K562 (cell line): ENCODE measurements at regions not wholly inside any gene's neighbourhood (a gene's known extent, or its start where the extent isn't known, plus 50 kb on each side); places are given as distances from the start of the nearest gene placed in this dataset.

Source experiments
- ATAC-seq: fragments of 200-7000 bp; cut with Tn5 transposase; 3 replicates; pipeline ENCODE4 v1.9.1; 2020; ENCODE audit warnings: moderate library complexity
- BruUV-seq: library from RNA; stranded (reverse); fragments of 400-500 nt; replicated peaks from 2 replicates; lab custom pipeline; 2021; lab: Mats Ljungman, UMichigan
- CTCF ChIA-PET: fragments of 300-600 bp; formaldehyde crosslinking; extraction: SDS; loops from one replicate; lab custom pipeline; 2021; ENCODE audit warnings: low intra/inter-chr PET ratio; lab: Yijun Ruan, JAX
- POLR2A ChIA-PET: fragments of 300-600, 350-650 bp; sonication (Branson Sonifier 250); formaldehyde crosslinking; extraction: SDS; loops from one replicate; lab custom pipeline; 2021; ENCODE audit warnings: antibody characterized with exemption, inconsistent platforms; lab: Yijun Ruan, JAX
- DNase-seq, 4 experiments: peaks; one replicate each; pipeline versions ENCODE4 v3.0.0 to v3.0.0-alpha.2; 2011 to 2018; ENCODE audit warnings: low spot score in 3 of 4, mixed read lengths in 3 of 4; ENCODE audit errors: extremely low read depth in 1 of 4
- FAIRE-seq: peaks from 2 replicates; lab custom pipeline; 2011; peaks lifted over from hg19 to GRCh38; lab: Jason Lieb, UNC
- H2AFZ ChIP-seq: 2 replicates; pipeline ENCODE4 v1.6.0; 2011; ENCODE audit warnings: low read depth, low read length, control low read depth, inconsistent platforms
- H3K27ac ChIP-seq: fragments of 200-600 bp; 3 replicates; pipeline ENCODE4 v1.8.0; 2011; ENCODE audit warnings: low read depth, mild to moderate bottlenecking, control low read depth, inconsistent platforms, low read length, moderate library complexity, mixed read lengths; ENCODE audit errors: extremely low read depth
- H3K27me3 ChIP-seq, 2 experiments: fragments of 300-600 bp in 1 of 2; 2 replicates in 1 of 2; 3 replicates in 1 of 2; pipeline versions ENCODE4 v1.6.0 to v1.8.0; 2011; ENCODE audit warnings: inconsistent platforms in 2 of 2, low read length in 2 of 2, mild to moderate bottlenecking in 1 of 2, mixed read lengths in 1 of 2, moderate library complexity in 1 of 2; ENCODE audit not compliant: control insufficient read depth in 2 of 2, insufficient read depth in 2 of 2
- H3K36me3 ChIP-seq: fragments of 300-600 bp; 3 replicates; pipeline ENCODE4 v1.8.0; 2011; ENCODE audit warnings: mild to moderate bottlenecking, low read length, inconsistent platforms; ENCODE audit not compliant: control insufficient read depth, insufficient read depth
- H3K4me1 ChIP-seq, 2 experiments: fragments of 200-600 bp in 1 of 2; replicated peaks in 1 of 2; 2 replicates in 1 of 2; 3 replicates in 1 of 2; pipeline versions ENCODE4 v1.5.1 to v1.8.0; 2011; ENCODE audit warnings: inconsistent platforms in 2 of 2, low read length in 2 of 2, mild to moderate bottlenecking in 1 of 2, mixed read lengths in 1 of 2, moderate library complexity in 1 of 2; ENCODE audit not compliant: control insufficient read depth in 2 of 2, insufficient read depth in 2 of 2
- H3K4me2 ChIP-seq: 2 replicates; pipeline ENCODE4 v1.6.1; 2011; ENCODE audit warnings: low read length, control low read depth, inconsistent platforms, mixed read lengths; ENCODE audit not compliant: insufficient read depth
- H3K4me3 ChIP-seq: fragments of 200-600 bp; sonication (generic), shearing (Covaris generic); 2 replicates; pipeline ENCODE4 v1.5.1; 2016; ENCODE audit warnings: control low read depth, inconsistent platforms
- H3K79me2 ChIP-seq: fragments of 200-600 bp; 3 replicates; pipeline ENCODE4 v1.8.0; 2011; ENCODE audit warnings: low read length, inconsistent platforms; ENCODE audit not compliant: control insufficient read depth, insufficient read depth
- H3K9ac ChIP-seq, 2 experiments: 2 replicates each; pipeline versions ENCODE4 v1.6.0 to v1.6.1; 2011; ENCODE audit warnings: low read depth in 2 of 2, low read length in 2 of 2, control low read depth in 1 of 2, inconsistent platforms in 1 of 2, mild to moderate bottlenecking in 1 of 2, mixed read lengths in 1 of 2; ENCODE audit not compliant: insufficient read depth in 1 of 2
- H3K9me1 ChIP-seq: one replicate; pipeline ENCODE4 v1.6.0; 2011; ENCODE audit warnings: inconsistent platforms, mild to moderate bottlenecking, low read length, moderate library complexity; ENCODE audit not compliant: control insufficient read depth, insufficient read depth
- H3K9me3 ChIP-seq: replicated peaks from 2 replicates; pipeline ENCODE4 v1.5.1; 2011; ENCODE audit warnings: low read depth, low read length, inconsistent platforms; ENCODE audit not compliant: control insufficient read depth, insufficient read depth
- H4K20me1 ChIP-seq: replicated peaks from 2 replicates; pipeline ENCODE4 v1.6.1; 2011; ENCODE audit warnings: low read length, inconsistent platforms, mixed read lengths; ENCODE audit not compliant: control insufficient read depth, insufficient read depth
- MTA2 ChIP-seq: fragments of 450-650 bp; IDR thresholded peaks from 2 replicates; pipeline ENCODE4 v1.6.1; 2016; ENCODE audit warnings: low read depth
- NFYB ChIP-seq: IDR thresholded peaks from 2 replicates; pipeline ENCODE4 v1.6.1; 2011; ENCODE audit warnings: mild to moderate bottlenecking, moderate library complexity; ENCODE audit not compliant: insufficient read length; ENCODE audit errors: extremely low read depth
- WGBS: fragments of 100-300 bp; shearing (Covaris generic); methylation state at CpG from one replicate; pipeline ENCODE4 v1.1.6; 2016; ENCODE audit warnings: low coverage, mixed read lengths; ENCODE audit not compliant: insufficient coverage; ENCODE audit errors: missing lambda C conversion rate; 5-methylcytosine and 5-hydroxymethylcytosine counted together
- in situ Hi-C: fragments of 300-500 bp; cut with MboI; formaldehyde crosslinking; loops from 4 replicates; pipeline ENCODE4 v1.15.0; 2018; ENCODE audit warnings: inconsistent platforms, mixed read lengths
- intact Hi-C: fragments of 100-400 bp; cut with micrococcal nuclease; formaldehyde crosslinking; loops from 2 replicates; pipeline ENCODE4 v1.14.2; 2022

GRCh38 chr11:128022761-128023160 lies 564.6 kb downstream of the ETS1 start:
- Histone ChIP-seq H2AFZ (no peak overlapping the region), H3K4me3 (no peak overlapping the region), H3K36me3 (no peaks in the 10 kb centered on the region), H3K27ac (no peak overlapping the region), H4K20me1 (no peaks in the 10 kb centered on the region), H3K9me1 (no peaks in the 10 kb centered on the region), H3K4me2 (no peak overlapping the region), H3K27me3 (no peaks in the 10 kb centered on the region), H3K9me3 (no peaks in the 10 kb centered on the region), H3K79me2 (no peaks in the 10 kb centered on the region), H3K4me1 (no peaks in the 10 kb centered on the region), H3K9ac (no peak overlapping the region)
- CTCF ChIA-PET, result no interaction called here
- in situ Hi-C loops, result no loop called here
- DNase-seq, result no peak
- no peak for TF ChIP-seq MTA2
- POLR2A ChIA-PET, result no interaction called here
- no TSS peak for BruUV-seq
- intact Hi-C loops, result no loop called here
- FAIRE-seq, result no peak
- ATAC-seq, result no peak

GRCh38 chr11:128022007-128022368 lies 565.4 kb downstream of the ETS1 start:
- Histone ChIP-seq H3K4me3 (no peak overlapping the region), H3K27ac (no peak overlapping the region), H3K9me3 (no peaks in the 10 kb centered on the region), H4K20me1 (no peaks in the 10 kb centered on the region), H3K9me1 (no peaks in the 10 kb centered on the region), H3K79me2 (no peaks in the 10 kb centered on the region), H3K4me2 (no peak overlapping the region), H2AFZ (no peak overlapping the region), H3K27me3 (no peaks in the 10 kb centered on the region), H3K9ac (no peak overlapping the region), H3K4me1 (no peaks in the 10 kb centered on the region), H3K36me3 (no peaks in the 10 kb centered on the region)
- FAIRE-seq (no peak), DNase-seq (no peak), ATAC-seq (no peak)
- no TSS peak for BruUV-seq
- no peak for TF ChIP-seq NFYB
- intact Hi-C loops (no loop called here), in situ Hi-C loops (no loop called here)
- ChIA-PET CTCF (no interaction called here), POLR2A (no interaction called here)
- 0% methylated on average over 3 of the region's 3 CpGs for WGBS
